ENCODE measurements at regions not wholly inside any gene's neighbourhood (a gene's known extent, or its start where the extent isn't known, plus 50 kb on each side); places are given as distances from the start of the nearest gene placed in this dataset.

DNA sequence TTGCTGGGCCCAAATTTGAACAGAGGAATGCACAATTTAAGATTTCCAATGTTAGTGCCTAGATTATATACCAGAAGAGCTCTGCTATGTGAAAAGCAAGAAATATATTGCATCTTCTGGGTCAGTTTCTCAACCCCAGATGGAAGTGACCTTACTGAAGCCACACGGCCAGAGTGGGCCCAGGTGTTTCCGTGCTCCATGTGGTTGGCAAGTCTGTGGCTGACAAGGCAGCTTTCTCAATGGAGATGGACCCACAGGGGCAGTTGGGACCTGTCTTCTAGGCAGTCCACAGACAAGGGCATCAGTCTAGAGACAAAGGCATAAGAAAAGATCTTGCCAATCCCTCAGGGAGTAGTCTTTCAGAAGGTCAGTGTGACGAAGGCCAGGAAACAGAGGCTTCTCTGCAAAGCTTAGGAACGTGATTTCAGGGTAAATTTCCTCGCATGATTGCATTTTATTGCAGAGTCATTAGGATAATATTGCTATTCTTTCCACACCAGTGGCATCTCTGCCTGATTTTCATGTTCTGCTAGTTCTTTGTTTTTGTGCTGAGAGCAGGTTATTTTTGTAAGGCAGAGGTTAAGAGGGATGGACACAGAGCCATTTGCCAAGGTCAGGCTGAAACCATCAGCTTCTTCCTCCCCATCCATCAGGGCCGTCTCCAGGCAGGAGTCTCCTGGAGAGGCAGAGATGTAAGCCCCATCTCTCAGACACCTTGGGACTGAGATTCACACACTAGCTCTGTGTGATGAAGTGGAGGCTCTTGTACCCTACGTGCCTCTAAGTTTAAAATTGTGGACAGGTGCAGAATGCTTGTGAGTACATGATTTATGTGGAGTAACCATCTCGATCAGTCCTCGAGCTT is 202.1 kb downstream of the ANKRD30B start:
- TF ChIP-seq, protein P1, sequence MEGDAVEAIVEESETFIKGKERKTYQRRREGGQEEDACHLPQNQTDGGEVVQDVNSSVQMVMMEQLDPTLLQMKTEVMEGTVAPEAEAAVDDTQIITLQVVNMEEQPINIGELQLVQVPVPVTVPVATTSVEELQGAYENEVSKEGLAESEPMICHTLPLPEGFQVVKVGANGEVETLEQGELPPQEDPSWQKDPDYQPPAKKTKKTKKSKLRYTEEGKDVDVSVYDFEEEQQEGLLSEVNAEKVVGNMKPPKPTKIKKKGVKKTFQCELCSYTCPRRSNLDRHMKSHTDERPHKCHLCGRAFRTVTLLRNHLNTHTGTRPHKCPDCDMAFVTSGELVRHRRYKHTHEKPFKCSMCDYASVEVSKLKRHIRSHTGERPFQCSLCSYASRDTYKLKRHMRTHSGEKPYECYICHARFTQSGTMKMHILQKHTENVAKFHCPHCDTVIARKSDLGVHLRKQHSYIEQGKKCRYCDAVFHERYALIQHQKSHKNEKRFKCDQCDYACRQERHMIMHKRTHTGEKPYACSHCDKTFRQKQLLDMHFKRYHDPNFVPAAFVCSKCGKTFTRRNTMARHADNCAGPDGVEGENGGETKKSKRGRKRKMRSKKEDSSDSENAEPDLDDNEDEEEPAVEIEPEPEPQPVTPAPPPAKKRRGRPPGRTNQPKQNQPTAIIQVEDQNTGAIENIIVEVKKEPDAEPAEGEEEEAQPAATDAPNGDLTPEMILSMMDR (IDR thresholded peaks at IDR 0.05), result no peak

DNA sequence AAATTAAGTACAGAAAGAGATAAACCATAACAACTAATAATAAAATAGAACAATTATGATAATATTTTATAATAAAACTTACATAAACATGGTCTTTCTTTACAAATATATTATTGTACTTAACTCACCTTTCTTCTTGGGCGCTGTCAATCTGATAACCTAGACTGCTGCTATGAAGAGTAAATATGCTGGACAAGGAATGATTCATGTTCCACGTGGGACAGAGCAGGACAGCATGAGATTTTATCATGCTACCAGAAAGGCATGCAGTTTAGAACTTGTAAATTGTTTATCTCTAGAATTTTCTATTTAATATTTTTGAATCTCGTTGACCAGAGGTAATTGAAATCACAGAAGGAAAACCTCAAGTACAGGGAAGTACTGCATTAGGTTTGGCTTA is 210.7 kb downstream of the ANKRD30B start:
- TF ChIP-seq, protein P1 (IDR thresholded peaks at IDR 0.05), result no peak

DNA sequence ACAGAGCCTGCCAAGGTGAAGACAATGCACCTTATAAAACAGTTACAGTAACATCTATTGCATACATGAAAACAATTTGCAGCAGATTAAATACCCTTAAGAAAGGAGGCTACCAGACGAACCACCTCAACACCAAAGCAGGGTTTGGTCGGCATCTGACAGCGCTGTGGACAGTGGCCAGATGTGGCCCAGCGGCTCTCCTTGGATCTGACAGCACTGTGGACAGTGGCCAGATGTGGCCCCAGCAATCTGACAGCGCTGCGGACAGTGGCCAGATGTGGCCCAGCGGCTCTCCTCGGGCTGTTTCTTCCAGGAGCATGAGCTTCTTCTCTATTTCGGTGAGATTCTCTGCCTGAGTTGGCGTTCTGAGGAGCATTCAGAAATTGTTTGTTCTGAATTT is 211.6 kb downstream of the ANKRD30B start:
- TF ChIP-seq, protein P1 (IDR thresholded peaks at IDR 0.05), result no peak

DNA sequence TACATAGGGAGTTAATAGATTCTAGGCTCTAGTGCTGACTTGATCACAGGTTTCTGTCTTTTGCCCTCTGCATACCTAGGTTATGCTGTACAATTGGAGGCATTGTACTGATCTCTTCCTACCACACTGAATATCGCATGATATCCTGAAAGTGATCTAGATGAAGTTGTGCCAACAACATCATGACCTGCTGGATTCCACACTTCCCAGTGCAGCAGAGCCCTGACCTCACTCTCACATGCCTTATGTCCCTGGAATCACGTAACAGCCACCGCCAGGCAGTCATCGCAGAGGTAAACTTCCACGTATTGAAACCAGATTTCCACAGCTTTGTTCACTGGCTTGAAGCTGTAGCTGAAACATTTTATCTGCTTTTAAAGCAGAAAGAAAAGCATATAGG is 214.0 kb downstream of the ANKRD30B start:
- TF ChIP-seq, protein P1 (IDR thresholded peaks at IDR 0.05), result no peak

DNA sequence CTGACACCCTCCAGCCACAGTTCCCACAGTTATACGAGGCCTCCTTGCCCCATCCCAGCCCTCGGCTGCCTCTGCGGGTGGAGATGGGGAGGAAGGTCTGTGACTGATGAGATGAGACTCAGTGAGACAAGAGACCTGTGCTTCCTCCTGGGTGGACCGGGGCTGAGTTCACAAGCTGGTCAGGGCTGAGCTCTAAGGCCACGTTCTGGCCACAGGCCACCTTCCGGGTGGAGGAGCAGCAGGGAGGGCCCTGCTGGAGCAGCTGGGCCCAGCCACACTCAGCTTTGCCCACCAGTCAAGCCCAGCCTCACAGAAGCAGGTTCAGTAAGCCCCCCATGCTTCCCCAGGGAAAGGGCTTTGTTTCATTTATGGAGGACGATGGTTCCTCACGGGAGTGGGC is 214.7 kb downstream of the ANKRD30B start:
- TF ChIP-seq, protein P1 (IDR thresholded peaks at IDR 0.05), result no peak

DNA sequence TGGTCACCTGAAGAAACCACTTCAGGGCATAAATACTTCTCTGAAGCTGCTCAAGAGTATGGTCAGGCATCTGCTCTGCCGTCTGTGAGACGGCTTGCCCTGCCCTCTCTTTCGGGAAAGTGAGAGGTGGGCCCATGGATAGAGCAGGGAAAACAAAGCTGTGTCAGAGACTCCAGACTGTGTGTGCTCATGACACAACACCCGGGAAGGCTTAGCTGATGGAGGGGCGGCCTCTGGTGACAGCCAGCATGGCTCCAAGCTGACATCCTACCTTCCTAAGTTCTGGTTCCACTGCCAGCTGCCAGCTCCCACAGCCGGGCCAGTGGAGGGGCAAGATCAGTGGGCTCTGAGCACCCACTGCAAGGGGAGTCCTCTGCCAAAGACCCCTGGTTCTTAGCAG is 215.3 kb downstream of the ANKRD30B start:
- TF ChIP-seq, protein P1 (IDR thresholded peaks at IDR 0.05), result no peak

DNA sequence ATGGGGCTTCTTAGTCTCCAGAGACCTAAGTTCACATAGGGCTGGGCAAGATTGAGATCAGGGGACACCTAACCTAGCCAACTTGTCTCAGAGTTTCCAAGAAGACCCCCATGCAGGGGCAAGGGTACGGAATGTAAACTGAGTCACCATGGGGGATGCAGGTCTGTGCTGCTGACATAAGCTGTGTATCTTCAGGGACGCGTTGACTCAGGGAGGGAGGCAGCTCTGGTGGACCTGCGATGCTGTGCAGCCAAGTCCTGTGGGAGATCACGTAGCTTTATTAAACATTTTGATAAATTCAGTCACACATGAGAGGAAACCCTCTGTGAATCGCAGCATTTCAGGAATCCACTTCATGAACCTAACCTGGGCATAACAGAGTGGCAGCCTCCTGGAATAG is 216.0 kb downstream of the ANKRD30B start:
- TF ChIP-seq, protein P1 (IDR thresholded peaks at IDR 0.05), result no peak
